LNCaP clone FGC (cell line): ENCODE measurements at regions not wholly inside any gene's neighbourhood (a gene's known extent, or its start where the extent isn't known, plus 50 kb on each side); places are given as distances from the start of the nearest gene placed in this dataset.

Experiments
- DNase-seq: peaks from one replicate; pipeline ENCODE4 v3.0.0-alpha.2; 2011; ENCODE audit warnings: low read depth
- H3K4me3 ChIP-seq: 2 replicates; pipeline ENCODE4 v1.5.1; 2011; ENCODE audit warnings: mild to moderate bottlenecking, low read depth, low read length, control low read depth
- TF ChIP-seq, protein P1 (sequence below): IDR thresholded peaks from 2 replicates; pipeline ENCODE4 v1.5.1; 2012; ENCODE audit warnings: mild to moderate bottlenecking; ENCODE audit not compliant: control insufficient read depth, insufficient read depth; ENCODE audit errors: extremely low read depth

GRCh38 chr2:103284750-103285149 is 522.9 kb downstream of the TMEM182 start:
- TF ChIP-seq, protein P1, sequence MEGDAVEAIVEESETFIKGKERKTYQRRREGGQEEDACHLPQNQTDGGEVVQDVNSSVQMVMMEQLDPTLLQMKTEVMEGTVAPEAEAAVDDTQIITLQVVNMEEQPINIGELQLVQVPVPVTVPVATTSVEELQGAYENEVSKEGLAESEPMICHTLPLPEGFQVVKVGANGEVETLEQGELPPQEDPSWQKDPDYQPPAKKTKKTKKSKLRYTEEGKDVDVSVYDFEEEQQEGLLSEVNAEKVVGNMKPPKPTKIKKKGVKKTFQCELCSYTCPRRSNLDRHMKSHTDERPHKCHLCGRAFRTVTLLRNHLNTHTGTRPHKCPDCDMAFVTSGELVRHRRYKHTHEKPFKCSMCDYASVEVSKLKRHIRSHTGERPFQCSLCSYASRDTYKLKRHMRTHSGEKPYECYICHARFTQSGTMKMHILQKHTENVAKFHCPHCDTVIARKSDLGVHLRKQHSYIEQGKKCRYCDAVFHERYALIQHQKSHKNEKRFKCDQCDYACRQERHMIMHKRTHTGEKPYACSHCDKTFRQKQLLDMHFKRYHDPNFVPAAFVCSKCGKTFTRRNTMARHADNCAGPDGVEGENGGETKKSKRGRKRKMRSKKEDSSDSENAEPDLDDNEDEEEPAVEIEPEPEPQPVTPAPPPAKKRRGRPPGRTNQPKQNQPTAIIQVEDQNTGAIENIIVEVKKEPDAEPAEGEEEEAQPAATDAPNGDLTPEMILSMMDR, result no peak
- DNase-seq, result no peak
- H3K4me3 ChIP-seq, result no peak overlapping the region

DNA sequence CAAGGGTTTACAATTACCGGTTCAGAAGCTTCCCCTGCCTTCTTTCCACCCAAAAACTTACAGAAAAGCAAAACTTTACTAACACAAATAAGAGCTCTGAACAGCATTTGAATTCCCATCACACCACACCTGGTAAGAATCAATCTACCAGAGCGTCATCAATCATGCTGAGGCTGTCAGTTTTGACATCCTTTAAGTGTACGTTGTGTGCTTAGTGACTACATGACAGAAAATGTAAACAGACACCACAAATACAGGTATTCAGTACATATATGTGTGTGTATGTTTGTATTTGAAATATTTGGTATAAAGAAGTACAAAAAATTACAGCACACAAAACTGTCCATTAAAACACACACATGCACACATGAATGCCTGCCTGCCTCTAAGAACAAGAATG is 523.5 kb downstream of the TMEM182 start:
- TF ChIP-seq, protein P1, result no peak
- no peak overlapping the region for H3K4me3 ChIP-seq
- no peak for DNase-seq

GRCh38 chr2:103287746-103288145 is 525.9 kb downstream of the TMEM182 start:
- TF ChIP-seq, protein P1, result no peak
- no peak overlapping the region for H3K4me3 ChIP-seq
- DNase-seq, result no peak

- TF ChIP-seq, protein P1, result no peak
- DNase-seq, result no peak
- H3K4me3 ChIP-seq, result no peak overlapping the region
These were observed 526.9 kb downstream of the TMEM182 start for GRCh38 chr2:103288696-103289095.

DNA sequence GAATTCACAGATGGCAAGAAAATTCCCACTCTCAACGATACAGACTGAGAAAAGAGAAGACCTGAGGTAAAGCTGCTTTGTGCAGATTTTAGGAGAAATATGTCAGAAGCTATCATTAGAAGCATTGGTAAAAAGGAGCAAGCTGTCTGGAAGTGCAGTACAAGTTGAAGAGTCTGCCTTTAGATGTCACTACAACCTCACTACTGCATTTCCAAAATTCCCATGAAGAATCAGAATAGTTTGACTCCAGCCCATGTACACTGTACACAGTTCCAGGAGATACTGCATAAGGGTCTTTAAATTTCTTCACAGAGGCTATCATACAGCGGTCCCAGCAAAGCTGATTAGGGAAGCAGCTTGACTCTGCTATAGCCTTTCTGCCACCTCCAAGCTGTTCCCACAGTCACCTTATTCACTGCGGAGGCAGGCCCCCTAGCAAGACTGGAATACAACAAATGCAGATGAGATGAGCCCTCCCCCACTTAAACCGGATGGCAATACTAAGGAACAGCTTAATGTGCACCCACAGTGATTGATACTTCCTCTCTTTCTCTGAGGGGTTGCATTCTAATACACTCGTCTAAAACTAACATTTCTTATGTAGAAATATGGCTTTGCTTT is 527.4 kb downstream of the TMEM182 start:
- TF ChIP-seq, protein P1, result peak; percentile 54
- H3K4me3 ChIP-seq, result no peak overlapping the region
- no peak for DNase-seq

DNA sequence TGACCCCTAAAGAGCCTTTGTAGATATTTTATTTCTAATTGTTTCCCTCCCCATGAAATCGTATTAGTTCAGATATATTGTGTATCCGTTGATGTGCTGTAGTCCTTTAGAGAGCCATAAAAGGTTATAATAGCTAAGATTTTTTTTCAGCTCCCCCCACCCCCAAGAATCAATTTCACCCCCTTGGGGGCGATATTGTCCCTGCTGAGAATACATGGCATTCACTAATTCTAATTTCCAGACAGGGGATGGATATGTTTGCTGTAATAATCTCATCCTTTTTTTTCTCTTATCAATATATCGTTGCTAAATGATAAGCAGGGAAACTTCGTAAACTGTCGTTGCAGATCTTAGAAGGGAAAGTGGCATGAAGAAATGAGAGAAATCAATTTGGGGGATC is 530.7 kb downstream of the TMEM182 start:
- TF ChIP-seq, protein P1, result no peak
- no peak for DNase-seq
- no peak overlapping the region for H3K4me3 ChIP-seq
